ENCODE measurements at regions not wholly inside any gene's neighbourhood (a gene's known extent, or its start where the extent isn't known, plus 50 kb on each side); places are given as distances from the start of the nearest gene placed in this dataset.

GRCh38 chr16:6837722-6838121, 494.9 kb upstream of the RBFOX1 start:
- no peak overlapping the region for H3K27ac Mint-ChIP-seq
- no peak for DNase-seq
- peaks cover 1% of the 10 kb centered on the region for H3K27me3 Mint-ChIP-seq (ENCODE audit: insufficient read depth)
- TF ChIP-seq CTCF (IDR thresholded peaks at IDR 0.05) = no peak
- H3K36me3 Mint-ChIP-seq (ENCODE audit: low read depth) = peaks cover 11% of the 10 kb centered on the region; the same call in 1 of the 2 replicates
- H3K4me3 Mint-ChIP-seq = no peak overlapping the region
- no peaks in the 10 kb centered on the region for H3K4me1 Mint-ChIP-seq (ENCODE audit: low read depth)
- H3K9me3 Mint-ChIP-seq = peaks cover 53% of the 10 kb centered on the region

- Mint-ChIP-seq H3K27me3 (ENCODE audit: insufficient read depth) (peaks cover 1% of the 10 kb centered on the region), H3K27ac (no peak overlapping the region)
- DNase-seq = no peak
Observed at GRCh38 chr16:6836766-6837165, 495.9 kb upstream of the RBFOX1 start.

GRCh38 chr16:6835941-6836340, 496.7 kb upstream of the RBFOX1 start:
- H3K27ac Mint-ChIP-seq = no peak overlapping the region
- peaks cover 11% of the 10 kb centered on the region; the same call in 1 of the 2 replicates for H3K36me3 Mint-ChIP-seq (ENCODE audit: low read depth)
- no peak for DNase-seq
- H3K27me3 Mint-ChIP-seq (ENCODE audit: insufficient read depth) = peaks cover 1% of the 10 kb centered on the region
- no peaks in the 10 kb centered on the region for H3K4me1 Mint-ChIP-seq (ENCODE audit: low read depth)
- TF ChIP-seq CTCF (IDR thresholded peaks at IDR 0.05) = no peak
- H3K4me3 Mint-ChIP-seq = no peak overlapping the region
- H3K9me3 Mint-ChIP-seq = peaks cover 54% of the 10 kb centered on the region

More at GRCh38 chr16:6836766-6837165, 495.9 kb upstream of the RBFOX1 start:
- Mint-ChIP-seq H3K4me1 (ENCODE audit: low read depth) (no peaks in the 10 kb centered on the region), H3K9me3 (peaks cover 52% of the 10 kb centered on the region), H3K36me3 (ENCODE audit: low read depth) (peaks cover 11% of the 10 kb centered on the region; the same call in 1 of the 2 replicates), H3K4me3 (no peak overlapping the region)
- TF ChIP-seq CTCF (IDR thresholded peaks at IDR 0.05) = no peak

- no peaks in the 10 kb centered on the region for H3K4me1 Mint-ChIP-seq (ENCODE audit: low read depth)
- peaks cover 11% of the 10 kb centered on the region; the same call in 1 of the 2 replicates for H3K36me3 Mint-ChIP-seq (ENCODE audit: low read depth)
- H3K27me3 Mint-ChIP-seq (ENCODE audit: insufficient read depth) = peaks cover 1% of the 10 kb centered on the region
- H3K27ac Mint-ChIP-seq = no peak overlapping the region
- no peak for DNase-seq
- no peak overlapping the region for H3K4me3 Mint-ChIP-seq
- peaks cover 58% of the 10 kb centered on the region for H3K9me3 Mint-ChIP-seq
- TF ChIP-seq CTCF (IDR thresholded peaks at IDR 0.05) = no peak
Observed at GRCh38 chr16:6835516-6835915, 497.1 kb upstream of the RBFOX1 start.

- Mint-ChIP-seq H3K9me3 (peaks cover 65% of the 10 kb centered on the region), H3K27me3 (ENCODE audit: insufficient read depth) (no peaks in the 10 kb centered on the region; the same call in 1 of the 2 replicates), H3K27ac (no peak overlapping the region), H3K4me1 (ENCODE audit: low read depth) (no peaks in the 10 kb centered on the region), H3K36me3 (ENCODE audit: low read depth) (peaks cover 4% of the 10 kb centered on the region; the same call in 1 of the 2 replicates), H3K4me3 (no peak overlapping the region)
- DNase-seq = no peak
- TF ChIP-seq CTCF (IDR thresholded peaks at IDR 0.05) = no peak
Observed at GRCh38 chr16:6828690-6829089, 504.0 kb upstream of the RBFOX1 start.

GRCh38 chr16:6827931-6828330, 504.7 kb upstream of the RBFOX1 start:
- Mint-ChIP-seq H3K4me3 (no peak overlapping the region), H3K27me3 (ENCODE audit: insufficient read depth) (no peaks in the 10 kb centered on the region; the same call in 1 of the 2 replicates), H3K27ac (no peak overlapping the region), H3K9me3 (peaks cover 64% of the 10 kb centered on the region), H3K36me3 (ENCODE audit: low read depth) (no peaks in the 10 kb centered on the region; the same call in 1 of the 2 replicates), H3K4me1 (ENCODE audit: low read depth) (no peaks in the 10 kb centered on the region)
- DNase-seq = no peak
- no peak for TF ChIP-seq CTCF (IDR thresholded peaks at IDR 0.05)
